ENCODE measurements at regions not wholly inside any gene's neighbourhood (a gene's known extent, or its start where the extent isn't known, plus 50 kb on each side); places are given as distances from the start of the nearest gene placed in this dataset.
"Not testable (repeated sequence)": the region's sequence is repeated elsewhere in the genome, so short reads cannot be mapped to it uniquely, and the experiment has no call there.

- POLR2A ChIA-PET; DNase-seq (ENCODE audit: low read depth, low spot score); CTCF ChIA-PET: not testable (repeated sequence)
These were observed 100.5 kb upstream of the PZP start for GRCh38 chr12:9308745-9309144.

GRCh38 chr12:9308163-9308562 is 100.0 kb upstream of the PZP start:
- H3K4me3 ChIP-seq (ENCODE audit: low read depth, low read length); CTCF ChIA-PET; DNase-seq (ENCODE audit: low read depth, low spot score); POLR2A ChIA-PET: not testable (repeated sequence)

More at GRCh38 chr12:9308745-9309144, 100.5 kb upstream of the PZP start:
- H3K4me3 ChIP-seq (ENCODE audit: low read depth, low read length) = not testable (repeated sequence)

- CTCF ChIA-PET; H3K4me3 ChIP-seq (ENCODE audit: low read depth, low read length); DNase-seq (ENCODE audit: low read depth, low spot score); POLR2A ChIA-PET: not testable (repeated sequence)
These were observed 99.1 kb upstream of the PZP start for GRCh38 chr12:9307255-9307654.

GRCh38 chr12:9306004-9306403 is 97.8 kb upstream of the PZP start:
- POLR2A ChIA-PET; H3K4me3 ChIP-seq (ENCODE audit: low read depth, low read length); CTCF ChIA-PET; DNase-seq (ENCODE audit: low read depth, low spot score): not testable (repeated sequence)

- POLR2A ChIA-PET; DNase-seq (ENCODE audit: low read depth, low spot score); CTCF ChIA-PET; H3K4me3 ChIP-seq (ENCODE audit: low read depth, low read length): not testable (repeated sequence)
These were observed 96.3 kb upstream of the PZP start for GRCh38 chr12:9304540-9304939.

- CTCF ChIA-PET; DNase-seq (ENCODE audit: low read depth, low spot score); H3K4me3 ChIP-seq (ENCODE audit: low read depth, low read length); POLR2A ChIA-PET: not testable (repeated sequence)
These were observed 87.7 kb upstream of the PZP start for GRCh38 chr12:9295872-9296271.

- H3K4me3 ChIP-seq (ENCODE audit: low read depth, low read length); POLR2A ChIA-PET; CTCF ChIA-PET; DNase-seq (ENCODE audit: low read depth, low spot score): not testable (repeated sequence)
These were observed 86.0 kb upstream of the PZP start for GRCh38 chr12:9294072-9294620.

- H3K4me3 ChIP-seq (ENCODE audit: low read depth, low read length); DNase-seq (ENCODE audit: low read depth, low spot score); CTCF ChIA-PET: not testable (repeated sequence)
These were observed 85.2 kb upstream of the PZP start for GRCh38 chr12:9293391-9293790.

GRCh38 chr12:9289984-9290383 is 81.8 kb upstream of the PZP start:
- H3K4me3 ChIP-seq (ENCODE audit: low read depth, low read length); POLR2A ChIA-PET; DNase-seq (ENCODE audit: low read depth, low spot score); CTCF ChIA-PET: not testable (repeated sequence)

More at GRCh38 chr12:9293391-9293790, 85.2 kb upstream of the PZP start:
- POLR2A ChIA-PET = not testable (repeated sequence)

- DNase-seq (ENCODE audit: low read depth, low spot score); POLR2A ChIA-PET; CTCF ChIA-PET; H3K4me3 ChIP-seq (ENCODE audit: low read depth, low read length): not testable (repeated sequence)
These were observed 76.5 kb upstream of the PZP start for GRCh38 chr12:9284724-9285123.

GRCh38 chr12:9284197-9284596 is 76.0 kb upstream of the PZP start:
- DNase-seq (ENCODE audit: low read depth, low spot score); CTCF ChIA-PET; POLR2A ChIA-PET: not testable (repeated sequence)
- H3K4me3 ChIP-seq (ENCODE audit: low read depth, low read length) = peak overlapping the region; percentile 40

GRCh38 chr12:9283346-9284095 is 75.3 kb upstream of the PZP start:
- CTCF ChIA-PET; DNase-seq (ENCODE audit: low read depth, low spot score); POLR2A ChIA-PET: not testable (repeated sequence)

GRCh38 chr12:9276990-9277389 is 68.8 kb upstream of the PZP start:
- no peak for DNase-seq (ENCODE audit: low read depth, low spot score)
- CTCF ChIA-PET = no interaction called here

More at GRCh38 chr12:9283346-9284095, 75.3 kb upstream of the PZP start:
- H3K4me3 ChIP-seq (ENCODE audit: low read depth, low read length) = peak overlapping the region; percentile 43

More at GRCh38 chr12:9276990-9277389, 68.8 kb upstream of the PZP start:
- no peak overlapping the region for H3K4me3 ChIP-seq (ENCODE audit: low read depth, low read length)
- POLR2A ChIA-PET = no interaction called here
- no peak for TF ChIP-seq CTCF (IDR thresholded peaks at IDR 0.05; ENCODE audit: insufficient read depth, low read length, missing control alignments)

Measured in AG04449 (cell line).